HepG2 (cell line): ENCODE measurements at regions not wholly inside any gene's neighbourhood (a gene's known extent, or its start where the extent isn't known, plus 50 kb on each side); places are given as distances from the start of the nearest gene placed in this dataset.

ENCODE experiments used
- ATAC-seq: fragments of 200-7000 bp; cut with Tn5 transposase; 3 replicates; pipeline ENCODE4 v1.9.1; 2020; ENCODE audit warnings: mild to moderate bottlenecking, moderate library complexity
- BruUV-seq: library from RNA; stranded (reverse); fragments of 400-500 nt; replicated peaks from 2 replicates; lab custom pipeline; 2021; lab: Mats Ljungman, UMichigan
- CTCF ChIA-PET: fragments of 300-600 bp; formaldehyde crosslinking; extraction: SDS; loops from one replicate; lab custom pipeline; 2021; ENCODE audit warnings: low total read pairs, inconsistent platforms, low intra/inter-chr PET ratio; lab: Yijun Ruan, JAX
- POLR2A ChIA-PET: fragments of 350-600 bp; sonication (Branson Sonifier 250); formaldehyde crosslinking; loops from one replicate; lab custom pipeline; 2020; ENCODE audit warnings: antibody characterized with exemption, inconsistent platforms; lab: Yijun Ruan, JAX
- DNase-seq: peaks from one replicate; pipeline ENCODE4 v3.0.0-alpha.2; 2015; ENCODE audit warnings: low spot score
- FAIRE-seq: peaks from 3 replicates; lab custom pipeline; 2011; peaks lifted over from hg19 to GRCh38; lab: Jason Lieb, UNC
- H2AFZ ChIP-seq: one replicate; pipeline ENCODE4 v1.6.1; 2011; ENCODE audit warnings: low read length, inconsistent platforms
- H3K27ac ChIP-seq: fragments of 300-600 bp; 3 replicates; pipeline ENCODE4 v1.8.0; 2011; ENCODE audit warnings: mixed run types, mild to moderate bottlenecking, mixed read lengths, low read length, inconsistent platforms; ENCODE audit not compliant: insufficient read depth; ENCODE audit errors: extremely low read length
- H3K27me3 ChIP-seq, 2 experiments: fragments of 200-600 bp in 1 of 2; 2 replicates in 1 of 2; 3 replicates in 1 of 2; pipeline versions ENCODE4 v1.6.0 to v1.8.0; 2011; ENCODE audit warnings: low read length in 2 of 2, mild to moderate bottlenecking in 2 of 2, moderate library complexity in 2 of 2, inconsistent platforms in 1 of 2; ENCODE audit not compliant: insufficient read depth in 2 of 2, control insufficient read depth in 1 of 2
- H3K36me3 ChIP-seq, 2 experiments: fragments of 200-600 bp in 1 of 2; replicated peaks in 1 of 2; 2 replicates in 1 of 2; 3 replicates in 1 of 2; pipeline versions ENCODE4 v1.5.1 to v1.8.0; 2011; ENCODE audit warnings: low read length in 2 of 2, inconsistent platforms in 1 of 2; ENCODE audit not compliant: insufficient read depth in 2 of 2, control insufficient read depth in 1 of 2
- H3K4me1 ChIP-seq: 2 replicates; pipeline ENCODE4 v1.5.1; 2012; ENCODE audit warnings: low read length, inconsistent platforms; ENCODE audit not compliant: insufficient read depth
- H3K4me2 ChIP-seq: 2 replicates; pipeline ENCODE4 v1.6.0; 2011; ENCODE audit warnings: low read depth, low read length, inconsistent platforms
- H3K4me3 ChIP-seq, 3 experiments: fragments of 200-600 bp in 1 of 3; sonication (generic), shearing (Covaris generic) in 1 of 3; replicated peaks in 1 of 3; 2 replicates each; pipeline ENCODE4 v1.5.1; 2011 to 2016; ENCODE audit warnings: low read length in 3 of 3, inconsistent platforms in 2 of 3, low read depth in 2 of 3, mild to moderate bottlenecking in 2 of 3, control low read depth in 1 of 3, mixed read lengths in 1 of 3; ENCODE audit not compliant: insufficient read depth in 1 of 3
- H3K79me2 ChIP-seq: one replicate; pipeline ENCODE4 v1.6.1; 2011; ENCODE audit warnings: low read length, inconsistent platforms; ENCODE audit not compliant: insufficient read depth
- H3K9ac ChIP-seq: 2 replicates; pipeline ENCODE4 v1.6.0; 2011; ENCODE audit warnings: mild to moderate bottlenecking, low read depth, low read length, inconsistent platforms; ENCODE audit not compliant: insufficient read depth
- H3K9me3 ChIP-seq: 2 replicates; pipeline ENCODE4 v1.5.1; 2012; ENCODE audit warnings: mild to moderate bottlenecking, low read length
- H4K20me1 ChIP-seq: 2 replicates; pipeline ENCODE4 v1.6.0; 2011; ENCODE audit warnings: inconsistent platforms, mild to moderate bottlenecking, low read length, moderate library complexity; ENCODE audit not compliant: insufficient read depth
- AHR ChIP-seq: IDR thresholded peaks from 2 replicates; pipeline ENCODE4 v1.6.1; 2018; ENCODE audit warnings: missing genetic modification reagents, missing compliant biosample characterization
- FOXO1 ChIP-seq: sonication (generic); formaldehyde crosslinking; IDR thresholded peaks from 2 replicates; pipeline ENCODE4 v1.4.0; 2020; ENCODE audit warnings: missing genetic modification reagents
- GTF2F1 ChIP-seq: fragments of 150-350 bp; IDR thresholded peaks from 2 replicates; pipeline ENCODE4 v1.6.1; 2014; ENCODE audit warnings: low read length
- HNF4G ChIP-seq, 2 experiments: sonication (generic) in 1 of 2; formaldehyde crosslinking in 1 of 2; IDR thresholded peaks; 2 replicates each; pipeline versions ENCODE4 v1.4.0 to v1.6.1; 2011 to 2020; ENCODE audit warnings: borderline replicate concordance in 2 of 2, low read depth in 2 of 2, mild to moderate bottlenecking in 2 of 2, low read length in 1 of 2, missing genetic modification reagents in 1 of 2, moderate library complexity in 1 of 2
- HOXA7 ChIP-seq: sonication (generic); formaldehyde crosslinking; IDR thresholded peaks from 2 replicates; pipeline ENCODE4 v1.8.1; 2022; ENCODE audit warnings: mild to moderate bottlenecking, missing genetic modification reagents, moderate library complexity
- KLF16 ChIP-seq, 2 experiments: sonication (generic) in 1 of 2; formaldehyde crosslinking in 1 of 2; IDR thresholded peaks; 2 replicates each; pipeline versions ENCODE4 v1.6.1 to v1.8.0; 2016 to 2023; ENCODE audit warnings: missing genetic modification reagents in 2 of 2, missing compliant biosample characterization in 1 of 2
- MAFF ChIP-seq: IDR thresholded peaks from 2 replicates; pipeline ENCODE4 v1.6.1; 2011; ENCODE audit warnings: low read depth, low read length, improper control_type of control experiment
- NFYB ChIP-seq: sonication (generic); formaldehyde crosslinking; IDR thresholded peaks from 2 replicates; pipeline ENCODE4 v1.4.0; 2020; ENCODE audit warnings: missing genetic modification reagents
- PAX8 ChIP-seq: sonication (generic); formaldehyde crosslinking; IDR thresholded peaks from 2 replicates; pipeline ENCODE4 v1.8.0; 2022; ENCODE audit warnings: mild to moderate bottlenecking, missing genetic modification reagents, borderline replicate concordance
- SRSF9 ChIP-seq: fragments of 200-400 bp; formaldehyde crosslinking; IDR thresholded peaks from 2 replicates; pipeline ENCODE4 v1.6.1; 2018; ENCODE audit warnings: borderline replicate concordance, mild to moderate bottlenecking, low read depth, low read length; ENCODE audit not compliant: insufficient read depth, poor library complexity, severe bottlenecking
- THAP8 ChIP-seq: sonication (generic); formaldehyde crosslinking; IDR thresholded peaks from 2 replicates; pipeline ENCODE4 v1.5.1; 2020; ENCODE audit warnings: missing genetic modification reagents, mild to moderate bottlenecking, borderline replicate concordance
- YY1 ChIP-seq: IDR thresholded peaks from 2 replicates; pipeline ENCODE4 v1.6.1; 2011; ENCODE audit warnings: low read length, low read depth, moderate library complexity, mild to moderate bottlenecking; ENCODE audit not compliant: insufficient read depth, insufficient replicate concordance
- ZBTB37 ChIP-seq: sonication (generic); formaldehyde crosslinking; IDR thresholded peaks from 2 replicates; pipeline ENCODE4 v1.4.0; 2020; ENCODE audit warnings: mild to moderate bottlenecking, missing genetic modification reagents
- ZNF101 ChIP-seq: sonication (generic); formaldehyde crosslinking; IDR thresholded peaks from 2 replicates; pipeline ENCODE4 v1.4.0; 2020; ENCODE audit warnings: mild to moderate bottlenecking, low read depth, missing genetic modification reagents, borderline replicate concordance
- ZNF12 ChIP-seq: sonication (generic); formaldehyde crosslinking; IDR thresholded peaks from 2 replicates; pipeline ENCODE4 v1.5.0; 2020; ENCODE audit warnings: missing genetic modification reagents
- ZNF18 ChIP-seq: sonication (generic); formaldehyde crosslinking; IDR thresholded peaks from 2 replicates; pipeline ENCODE4 v1.8.0; 2022; ENCODE audit warnings: mild to moderate bottlenecking, missing genetic modification reagents; ENCODE audit not compliant: insufficient replicate concordance
- ZNF552 ChIP-seq: sonication (generic); formaldehyde crosslinking; IDR thresholded peaks from 2 replicates; pipeline ENCODE4 v1.9.0; 2022; ENCODE audit warnings: missing genetic modification reagents, mild to moderate bottlenecking, borderline replicate concordance
- ZNF660 ChIP-seq: sonication (generic); formaldehyde crosslinking; IDR thresholded peaks from 2 replicates; pipeline ENCODE4 v1.5.1; 2020; ENCODE audit warnings: mild to moderate bottlenecking, low read depth, missing genetic modification reagents, borderline replicate concordance
- ZNF747 ChIP-seq: sonication (generic); formaldehyde crosslinking; IDR thresholded peaks from 2 replicates; pipeline ENCODE4 v1.8.1; 2023; ENCODE audit warnings: missing genetic modification reagents, mild to moderate bottlenecking, borderline replicate concordance
- ZSCAN30 ChIP-seq: sonication (generic); formaldehyde crosslinking; IDR thresholded peaks from 2 replicates; pipeline ENCODE4 v1.5.0; 2020; ENCODE audit warnings: mild to moderate bottlenecking, missing genetic modification reagents
- WGBS: methylation state at CpG from one replicate; pipeline ENCODE4 v1.1.6; 2017; ENCODE audit warnings: low lambda C conversion rate; 5-methylcytosine and 5-hydroxymethylcytosine counted together
- in situ Hi-C: cut with HindIII; loops from 2 replicates; pipeline ENCODE4 v1.10.0; 2017; ENCODE audit warnings: low pct_unique_long_range_greater_than_20kb; ENCODE audit not compliant: extremely low pct_ligation_motif_present
- intact Hi-C: fragments of 100-400 bp; cut with micrococcal nuclease; formaldehyde crosslinking; loops from one replicate; pipeline ENCODE4 v1.10.0; 2022; ENCODE audit not compliant: unreplicated experiment

- TF ChIP-seq FOXO1 (CRISPR knock-in tag) (no peak), MAFF (no peak)
- TF ChIP-seq, all 625 proteins: peak for 0
Observed at GRCh38 chr3:159441279-159441678, 547.4 kb upstream of the IL12A start (continued).

- Histone ChIP-seq H3K9ac (no peak overlapping the region), H2AFZ (no peak overlapping the region), H3K4me2 (no peak overlapping the region), H3K36me3 (no peaks in the 10 kb centered on the region), H3K4me3 (no peak overlapping the region), H3K27ac (no peak overlapping the region), H4K20me1 (no peaks in the 10 kb centered on the region), H3K4me1 (no peaks in the 10 kb centered on the region), H3K79me2 (no peaks in the 10 kb centered on the region), H3K27me3 (no peaks in the 10 kb centered on the region), H3K9me3 (no peaks in the 10 kb centered on the region)
- BruUV-seq = no TSS peak
- intact Hi-C loops = no loop called here
- no peak for FAIRE-seq
- POLR2A ChIA-PET = no interaction called here
- no peak for ATAC-seq
- WGBS = under 1% methylated on average over 5 of the region's 5 CpGs
- no peak for DNase-seq
- in situ Hi-C loops = no loop called here
- CTCF ChIA-PET = no interaction called here
- TF ChIP-seq AHR (CRISPR knock-in tag) = no peak
- TF ChIP-seq PAX8 = no peak
- no peak for TF ChIP-seq KLF16 (CRISPR knock-in tag; IDR thresholded peaks at IDR 0.05)
- no peak for TF ChIP-seq HOXA7 (CRISPR knock-in tag)
- TF ChIP-seq ZNF660 (CRISPR knock-in tag) = no peak
- no peak for TF ChIP-seq NFYB
- TF ChIP-seq GTF2F1 = no peak
- TF ChIP-seq ZNF12 (CRISPR knock-in tag) = no peak
- no peak for TF ChIP-seq YY1
- TF ChIP-seq SRSF9 = no peak
- no peak for TF ChIP-seq ZNF101 (CRISPR knock-in tag)
- TF ChIP-seq ZSCAN30 = no peak
- TF ChIP-seq ZBTB37 (CRISPR knock-in tag) = no peak
- no peak for TF ChIP-seq ZNF747
- TF ChIP-seq ZNF18 (CRISPR knock-in tag) = no peak
- no peak for TF ChIP-seq ZNF552 (CRISPR knock-in tag)
- TF ChIP-seq HNF4G (IDR thresholded peaks at IDR 0.05; ENCODE audit: borderline replicate concordance, low read depth, low read length) = no peak
- TF ChIP-seq HNF4G (CRISPR knock-in tag; IDR thresholded peaks at IDR 0.05; ENCODE audit: borderline replicate concordance, low read depth) = no peak
- no peak for TF ChIP-seq THAP8 (CRISPR knock-in tag)
Observed at GRCh38 chr3:159443266-159443665, 545.4 kb upstream of the IL12A start.
